MM.1S (cell line): ENCODE measurements at regions not wholly inside any gene's neighbourhood (a gene's known extent, or its start where the extent isn't known, plus 50 kb on each side); places are given as distances from the start of the nearest gene placed in this dataset.

ENCODE experiments used
- DNase-seq: peaks from one replicate; pipeline ENCODE4 v3.0.0-alpha.2; 2015
- H2AFZ ChIP-seq: fragments of 300-600 bp; sonication (generic); 2 replicates; pipeline ENCODE4 v1.6.0; 2016; ENCODE audit warnings: antibody characterized with exemption, low read length
- H3F3A ChIP-seq: fragments of 300-600 bp; sonication (generic); 2 replicates; pipeline ENCODE4 v1.6.1; 2016; ENCODE audit warnings: mild to moderate bottlenecking, antibody characterized with exemption, low read length, moderate library complexity, mixed read lengths; ENCODE audit not compliant: insufficient read depth
- H3K27ac ChIP-seq: fragments of 300-600 bp; sonication (generic); 2 replicates; pipeline ENCODE4 v1.5.1; 2016; ENCODE audit warnings: mild to moderate bottlenecking, low read length
- H3K27me3 ChIP-seq: fragments of 300-600 bp; sonication (generic); replicated peaks from 2 replicates; pipeline ENCODE4 v1.6.0; 2016; ENCODE audit warnings: low read length; ENCODE audit not compliant: insufficient read depth
- H3K36me3 ChIP-seq: fragments of 300-600 bp; sonication (generic); replicated peaks from 2 replicates; pipeline ENCODE4 v1.6.1; 2016; ENCODE audit warnings: mild to moderate bottlenecking, low read length, mixed read lengths; ENCODE audit not compliant: insufficient read depth
- H3K4me1 ChIP-seq: fragments of 300-600 bp; sonication (generic); 2 replicates; pipeline ENCODE4 v1.6.1; 2016; ENCODE audit warnings: low read length, mixed read lengths
- H3K4me2 ChIP-seq: fragments of 300-600 bp; sonication (generic); 2 replicates; pipeline ENCODE4 v1.6.0; 2016; ENCODE audit warnings: low read depth, low read length
- H3K4me3 ChIP-seq: fragments of 300-600 bp; sonication (generic); 2 replicates; pipeline ENCODE4 v1.5.1; 2016; ENCODE audit warnings: low read length, mixed read lengths
- H3K79me2 ChIP-seq: fragments of 300-600 bp; sonication (generic); 2 replicates; pipeline ENCODE4 v1.6.1; 2016; ENCODE audit warnings: mixed run types, low read length, mixed read lengths
- H3K9ac ChIP-seq: fragments of 300-600 bp; sonication (generic); 2 replicates; pipeline ENCODE4 v1.6.1; 2016; ENCODE audit warnings: low read length, mixed read lengths
- H3K9me2 ChIP-seq: fragments of 300-600 bp; sonication (generic); replicated peaks from 2 replicates; pipeline ENCODE4 v1.6.1; 2016; ENCODE audit warnings: mild to moderate bottlenecking, low read length, mixed read lengths; ENCODE audit not compliant: insufficient read depth
- H3K9me3 ChIP-seq: fragments of 300-600 bp; sonication (generic); replicated peaks from 2 replicates; pipeline ENCODE4 v1.6.1; 2016; ENCODE audit warnings: mild to moderate bottlenecking, low read length, mixed read lengths; ENCODE audit not compliant: insufficient read depth
- H4K20me1 ChIP-seq: fragments of 300-600 bp; sonication (generic); 2 replicates; pipeline ENCODE4 v1.6.1; 2016; ENCODE audit warnings: mild to moderate bottlenecking, low read length, moderate library complexity, mixed read lengths; ENCODE audit not compliant: insufficient read depth
- CTCF ChIP-seq: fragments of 300-600 bp; sonication (generic); IDR thresholded peaks from 2 replicates; pipeline ENCODE4 v1.5.1; 2016; ENCODE audit warnings: antibody characterized with exemption, low read length, mixed read lengths
- EZH2 ChIP-seq: fragments of 300-600 bp; sonication (generic); optimal IDR thresholded peaks from 2 replicates; pipeline ENCODE3; 2017; ENCODE audit warnings: low read depth, mild to moderate bottlenecking, antibody characterized with exemption, low read length, mixed read lengths
- EZH2phosphoT487 ChIP-seq: fragments of 300-600 bp; sonication (generic); IDR thresholded peaks from 2 replicates; pipeline ENCODE4 v1.6.1; 2018; ENCODE audit warnings: antibody characterized with exemption, low read length

GRCh38 chrX:14357314-14357713, 172.0 kb upstream of the GLRA2 start:
- Histone ChIP-seq H3K27me3 (no peaks in the 10 kb centered on the region), H3K9me3 (no peaks in the 10 kb centered on the region), H3K9me2 (no peaks in the 10 kb centered on the region), H3K4me3 (no peak overlapping the region), H3K27ac (no peak overlapping the region), H2AFZ (no peak overlapping the region), H3K4me1 (no peaks in the 10 kb centered on the region), H4K20me1 (no peaks in the 10 kb centered on the region), H3K36me3 (no peaks in the 10 kb centered on the region), H3K4me2 (no peak overlapping the region), H3K9ac (no peak overlapping the region), H3K79me2 (no peaks in the 10 kb centered on the region), H3F3A (no peaks in the 10 kb centered on the region)
- no peak for DNase-seq
- no peak for TF ChIP-seq CTCF
- TF ChIP-seq EZH2phosphoT487, result no peak
- no peak for TF ChIP-seq EZH2

GRCh38 chrX:14356401-14356800, 172.9 kb upstream of the GLRA2 start:
- no peaks in the 10 kb centered on the region for H3F3A ChIP-seq
- H3K79me2 ChIP-seq, result no peaks in the 10 kb centered on the region
- H3K9me2 ChIP-seq, result no peaks in the 10 kb centered on the region
- no peaks in the 10 kb centered on the region for H3K4me1 ChIP-seq
- no peak overlapping the region for H2AFZ ChIP-seq
- no peak overlapping the region for H3K27ac ChIP-seq
- no peak overlapping the region for H3K9ac ChIP-seq
- no peak overlapping the region for H3K4me2 ChIP-seq
- no peak overlapping the region for H3K4me3 ChIP-seq
- no peaks in the 10 kb centered on the region for H4K20me1 ChIP-seq
- no peaks in the 10 kb centered on the region for H3K36me3 ChIP-seq
- DNase-seq, result no peak
- TF ChIP-seq EZH2phosphoT487, result no peak
- no peak for TF ChIP-seq EZH2
- no peak for TF ChIP-seq CTCF
- H3K27me3 ChIP-seq, result no peaks in the 10 kb centered on the region
- no peaks in the 10 kb centered on the region for H3K9me3 ChIP-seq

- Histone ChIP-seq H3K27ac (no peak overlapping the region), H3K4me2 (no peak overlapping the region), H3K9ac (no peak overlapping the region), H3K4me1 (no peaks in the 10 kb centered on the region), H3K4me3 (no peak overlapping the region), H3K79me2 (no peaks in the 10 kb centered on the region), H3K9me3 (no peaks in the 10 kb centered on the region), H3K36me3 (no peaks in the 10 kb centered on the region), H3K9me2 (no peaks in the 10 kb centered on the region), H2AFZ (no peak overlapping the region), H4K20me1 (no peaks in the 10 kb centered on the region), H3F3A (no peaks in the 10 kb centered on the region), H3K27me3 (no peaks in the 10 kb centered on the region)
- no peak for DNase-seq
- TF ChIP-seq EZH2phosphoT487 (no peak), CTCF (no peak), EZH2 (no peak)
Observed at GRCh38 chrX:14355556-14355955, 173.8 kb upstream of the GLRA2 start.
